ENCODE measurements at regions not wholly inside any gene's neighbourhood (a gene's known extent, or its start where the extent isn't known, plus 50 kb on each side); places are given as distances from the start of the nearest gene placed in this dataset.
"Not testable (repeated sequence)": the region's sequence is repeated elsewhere in the genome, so short reads cannot be mapped to it uniquely, and the experiment has no call there.

DNA sequence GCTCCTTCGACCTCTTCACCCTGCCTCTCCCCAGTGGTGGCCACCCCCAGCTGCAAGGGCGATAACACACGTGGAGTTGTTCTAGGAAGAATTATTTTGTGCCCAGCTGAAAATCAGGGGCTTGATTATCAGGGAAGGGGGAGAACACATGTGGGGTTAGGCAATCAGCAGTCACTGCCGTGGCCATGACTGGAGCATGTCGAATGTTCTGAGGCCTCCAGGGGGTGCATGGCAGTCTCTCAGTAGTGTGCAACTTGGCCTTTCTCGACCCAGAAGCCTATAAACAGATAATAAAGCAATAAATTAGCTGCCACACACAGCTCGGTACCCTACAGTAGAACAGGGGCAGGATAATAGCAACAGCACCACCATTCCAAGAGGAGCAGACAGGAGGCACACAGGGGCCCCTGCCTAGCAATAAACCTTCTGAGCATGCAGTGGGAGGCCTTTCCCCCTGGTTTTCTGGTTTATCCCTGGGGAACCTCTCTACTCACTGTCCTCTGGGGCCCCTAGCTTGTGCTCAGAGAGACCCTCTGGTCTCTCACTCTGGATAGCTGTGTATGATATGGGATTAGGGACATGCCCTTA is 308.2 kb upstream of the PLGLB2 start:
- in situ Hi-C loops (cut with HindIII; ENCODE audit: low sequenced_read_pairs); DNase-seq (ENCODE audit: low spot score): not testable (repeated sequence)

- DNase-seq (ENCODE audit: low spot score); in situ Hi-C loops (cut with HindIII; ENCODE audit: low sequenced_read_pairs): not testable (repeated sequence)
Measured at GRCh38 chr2:87440650-87441049, 307.2 kb upstream of the PLGLB2 start.

DNA sequence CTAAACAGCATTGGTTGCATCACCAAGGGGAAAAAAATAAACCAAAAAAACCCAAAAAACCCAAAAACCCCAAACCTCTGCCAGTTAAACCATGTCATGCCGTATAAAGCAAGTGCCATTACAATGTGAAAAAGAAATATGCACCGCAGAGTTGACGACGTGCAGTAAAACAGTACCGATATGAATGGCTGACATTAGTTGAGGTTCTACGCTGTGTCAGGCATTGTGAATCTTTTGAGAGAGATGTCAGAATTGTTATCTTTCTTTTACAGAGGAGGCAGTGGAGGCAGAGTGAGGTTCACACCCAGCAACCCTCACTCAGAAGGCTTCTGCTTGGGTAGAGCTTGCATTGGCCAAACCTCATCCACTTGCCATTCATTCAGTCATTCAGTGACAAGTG is 306.5 kb upstream of the PLGLB2 start:
- in situ Hi-C loops (cut with HindIII; ENCODE audit: low sequenced_read_pairs); DNase-seq (ENCODE audit: low spot score): not testable (repeated sequence)

- in situ Hi-C loops (cut with HindIII; ENCODE audit: low sequenced_read_pairs); DNase-seq (ENCODE audit: low spot score): not testable (repeated sequence)
Measured at GRCh38 chr2:87442983-87443577, 304.8 kb upstream of the PLGLB2 start.

DNA sequence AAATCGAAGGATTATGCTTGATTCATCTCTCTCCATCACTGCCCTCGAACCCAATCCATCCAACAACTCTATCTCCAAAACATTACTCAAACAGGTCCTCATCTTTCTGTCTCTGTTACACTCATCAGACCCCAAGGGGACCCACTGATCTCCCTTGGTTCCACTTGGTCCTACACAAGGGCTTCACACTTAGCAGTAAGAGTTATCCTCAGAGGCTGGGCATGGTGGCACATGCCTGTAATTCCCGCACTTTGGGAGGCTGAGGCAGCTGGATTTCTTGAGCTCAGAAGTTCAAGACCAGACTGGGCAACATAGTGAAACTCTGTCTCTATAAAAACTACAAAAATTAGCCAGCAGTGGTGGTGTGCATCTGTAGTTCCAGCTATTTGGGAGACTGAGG is 302.9 kb upstream of the PLGLB2 start:
- DNase-seq (ENCODE audit: low spot score); in situ Hi-C loops (cut with HindIII; ENCODE audit: low sequenced_read_pairs): not testable (repeated sequence)

DNA sequence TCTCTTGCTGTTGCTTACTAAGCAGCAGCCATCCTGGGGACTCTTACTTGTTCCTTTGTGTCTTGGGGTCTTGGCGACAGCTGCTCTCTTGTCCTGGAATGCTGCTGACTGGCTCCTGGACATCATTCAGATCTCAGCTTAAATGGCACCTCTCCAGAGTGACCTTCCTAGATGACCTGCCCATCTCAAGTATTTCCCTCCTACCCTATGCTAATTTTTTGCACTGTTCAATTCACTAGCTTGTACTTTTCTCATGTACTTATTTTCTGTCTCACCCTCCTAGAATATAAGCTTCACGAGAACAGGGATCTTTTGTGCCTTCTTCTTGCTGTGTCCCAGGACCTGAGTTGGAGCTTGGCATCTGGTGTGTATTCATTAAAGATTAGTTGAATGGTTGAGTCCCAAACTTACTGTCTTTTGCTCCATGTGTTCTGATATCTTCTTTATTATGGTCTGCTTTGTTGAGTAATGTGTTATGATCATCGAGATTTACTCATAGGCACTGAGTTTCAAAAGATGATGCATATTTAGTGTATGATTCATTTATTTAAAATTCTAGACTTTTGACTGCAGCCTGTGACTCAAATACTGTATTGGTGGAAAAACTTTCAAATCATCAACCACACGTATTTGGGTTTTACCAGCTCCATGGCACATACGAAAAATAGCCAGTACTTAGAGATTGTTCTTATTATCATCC is 302.1 kb upstream of the PLGLB2 start:
- in situ Hi-C loops (cut with HindIII; ENCODE audit: low sequenced_read_pairs); DNase-seq (ENCODE audit: low spot score): not testable (repeated sequence)

GRCh38 chr2:87446313-87446696 is 301.6 kb upstream of the PLGLB2 start:
- in situ Hi-C loops (cut with HindIII; ENCODE audit: low sequenced_read_pairs); DNase-seq (ENCODE audit: low spot score): not testable (repeated sequence)

DNA sequence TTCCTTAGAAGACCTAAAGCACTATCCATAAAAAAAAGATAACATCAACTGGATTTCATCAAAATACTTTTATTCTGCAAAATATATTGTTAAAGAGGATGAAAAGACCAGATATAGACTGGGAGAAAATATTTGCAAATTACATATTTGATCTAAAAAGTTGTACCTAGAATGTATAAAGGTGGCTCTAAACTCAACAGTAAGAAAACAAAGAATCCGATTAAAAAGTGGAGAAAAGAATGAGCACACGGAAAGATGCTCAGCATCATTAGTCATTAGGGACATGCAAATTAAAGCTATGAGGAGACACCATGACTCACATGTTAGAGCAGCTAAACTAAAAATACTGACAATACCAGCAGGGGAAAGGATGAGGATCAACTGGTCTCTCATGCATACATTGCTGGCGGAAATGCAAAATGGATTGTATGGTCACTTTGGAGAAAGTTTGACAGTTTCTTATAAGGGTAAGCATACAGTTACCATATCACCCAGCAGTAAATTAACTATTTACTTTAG is 298.4 kb upstream of the PLGLB2 start:
- in situ Hi-C loops (cut with HindIII; ENCODE audit: low sequenced_read_pairs); DNase-seq (ENCODE audit: low spot score): not testable (repeated sequence)

DNA sequence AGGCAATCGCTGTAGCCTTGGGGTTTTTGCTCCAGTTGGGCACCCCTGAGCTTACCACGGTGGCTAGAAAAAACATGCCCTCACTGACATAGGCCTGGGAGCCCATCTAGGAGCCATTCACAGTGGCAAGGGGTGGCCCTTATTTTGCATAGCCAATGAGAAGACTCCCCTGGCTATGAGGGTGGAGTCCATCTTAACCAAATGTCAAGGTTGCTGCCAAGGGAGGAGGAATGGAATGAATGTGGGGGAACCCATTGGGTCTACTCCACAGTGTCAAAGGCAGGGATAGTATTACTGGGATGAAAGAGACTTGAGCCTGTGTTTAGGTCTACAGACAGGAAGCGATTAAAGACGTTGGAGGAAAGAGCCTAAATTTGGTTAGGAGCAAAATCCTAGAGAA is 295.7 kb upstream of the PLGLB2 start:
- in situ Hi-C loops (cut with HindIII; ENCODE audit: low sequenced_read_pairs); DNase-seq (ENCODE audit: low spot score): not testable (repeated sequence)

DNA sequence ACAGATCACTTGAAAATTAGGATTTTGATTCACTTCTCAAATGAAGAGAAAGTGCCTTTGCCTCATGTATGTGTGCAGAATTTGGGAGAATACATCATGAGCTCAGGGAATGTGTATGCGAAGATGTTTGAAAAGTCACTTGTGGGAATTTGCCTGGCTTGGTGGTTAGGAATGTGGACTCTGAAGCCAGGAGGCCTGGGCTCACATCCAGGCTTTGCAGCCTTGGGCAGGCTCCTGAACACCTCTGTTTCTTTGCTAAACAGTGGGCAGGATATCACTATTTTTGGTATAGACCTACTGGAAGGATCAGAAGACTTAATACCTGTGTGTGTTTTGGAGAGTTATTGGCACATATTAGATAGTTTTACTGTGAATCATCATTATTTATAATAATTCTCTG is 295.0 kb upstream of the PLGLB2 start:
- not testable (repeated sequence) for DNase-seq (ENCODE audit: low spot score)

GRCh38 chr2:87453965-87454364 is 293.9 kb upstream of the PLGLB2 start:
- DNase-seq (ENCODE audit: low spot score); in situ Hi-C loops (cut with HindIII; ENCODE audit: low sequenced_read_pairs): not testable (repeated sequence)

More for the DNA sequence above, 295.0 kb upstream of the PLGLB2 start:
- in situ Hi-C loops (cut with HindIII; ENCODE audit: low sequenced_read_pairs), result not testable (repeated sequence)

DNA sequence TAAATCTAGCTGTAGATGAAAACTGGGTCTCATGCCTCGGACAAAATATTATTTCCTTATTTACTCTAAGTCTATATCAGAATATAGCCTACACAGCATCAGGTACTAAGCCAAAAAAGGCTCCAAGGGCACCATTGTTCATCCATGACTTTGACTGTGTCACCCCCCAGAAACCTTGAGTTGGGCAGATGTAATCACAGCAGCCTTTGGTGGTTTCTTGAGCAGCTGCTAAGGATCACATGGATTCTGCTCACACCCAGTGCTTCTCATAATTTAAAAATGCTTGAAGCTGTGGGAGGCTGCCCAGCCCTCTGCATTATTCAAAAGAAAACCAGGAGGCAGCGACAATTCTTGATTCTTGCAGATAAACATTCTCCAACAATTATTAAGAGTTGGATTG is 293.5 kb upstream of the PLGLB2 start:
- DNase-seq (ENCODE audit: low spot score); in situ Hi-C loops (cut with HindIII; ENCODE audit: low sequenced_read_pairs): not testable (repeated sequence)

DNA sequence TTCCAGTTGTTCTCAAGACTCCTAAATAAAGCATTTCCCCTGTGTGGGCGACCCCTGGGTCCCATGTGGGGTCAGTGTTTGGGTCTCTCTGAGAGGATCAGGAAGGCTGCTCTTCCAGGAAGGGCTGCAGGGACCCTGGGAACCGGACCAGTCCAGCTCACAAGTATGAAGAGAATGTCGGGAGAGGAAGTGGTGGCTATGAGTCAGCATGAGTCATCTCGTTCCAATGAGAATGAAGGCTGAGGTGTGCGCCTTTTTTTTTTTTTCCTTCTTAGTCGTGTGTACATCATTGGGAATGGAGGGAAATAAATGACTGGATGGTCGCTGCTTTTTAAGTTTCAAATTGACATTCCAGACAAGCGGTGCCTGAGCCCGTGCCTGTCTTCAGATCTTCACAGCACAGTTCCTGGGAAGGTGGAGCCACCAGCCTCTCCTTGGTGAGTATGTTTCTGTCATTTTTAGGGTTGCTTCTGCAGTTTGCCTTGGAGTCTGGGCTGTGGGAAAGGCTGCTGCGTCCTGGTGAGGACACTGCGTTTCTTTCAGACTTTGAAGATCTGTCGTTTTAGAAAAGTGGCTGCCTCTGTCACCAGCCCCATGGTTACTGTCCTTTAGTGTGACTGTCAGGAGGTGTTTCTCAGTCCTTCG is 292.6 kb upstream of the PLGLB2 start:
- in situ Hi-C loops (cut with HindIII; ENCODE audit: low sequenced_read_pairs); DNase-seq (ENCODE audit: low spot score): not testable (repeated sequence)

GRCh38 chr2:87455854-87456249 is 292.0 kb upstream of the PLGLB2 start:
- DNase-seq (ENCODE audit: low spot score); in situ Hi-C loops (cut with HindIII; ENCODE audit: low sequenced_read_pairs): not testable (repeated sequence)

DNA sequence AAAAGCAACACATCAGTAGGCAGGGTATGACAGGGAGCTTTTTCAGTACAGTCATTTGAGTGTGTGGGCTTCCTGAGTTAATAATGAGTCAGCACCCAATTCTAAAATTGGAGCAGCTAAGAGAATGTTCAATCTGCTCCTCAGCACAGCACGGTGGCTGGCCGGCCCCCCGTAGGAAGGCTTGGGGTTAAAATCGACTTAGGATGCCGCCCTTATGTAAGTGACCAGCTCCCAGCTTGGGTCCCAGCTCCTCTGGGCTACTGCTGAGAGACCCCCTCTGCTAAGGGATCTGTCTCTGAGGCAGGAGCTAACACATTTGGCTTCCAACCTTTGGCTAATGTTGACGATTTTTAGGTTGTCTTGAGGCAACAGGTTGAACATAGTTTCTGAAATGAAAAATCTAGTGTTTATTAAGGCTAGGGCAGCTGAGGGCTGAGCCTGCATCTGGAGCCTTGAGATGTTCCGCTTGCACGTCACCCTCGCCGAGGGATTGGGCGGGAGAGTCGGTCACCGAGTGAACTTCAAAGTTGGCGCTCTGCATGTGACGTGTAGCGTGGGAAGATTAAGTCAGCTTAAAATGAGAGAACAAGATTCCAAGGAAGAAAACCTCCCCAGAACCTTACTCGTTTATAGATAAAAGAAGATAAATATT is 291.3 kb upstream of the PLGLB2 start:
- DNase-seq (ENCODE audit: low spot score); in situ Hi-C loops (cut with HindIII; ENCODE audit: low sequenced_read_pairs): not testable (repeated sequence)

- DNase-seq (ENCODE audit: low spot score); in situ Hi-C loops (cut with HindIII; ENCODE audit: low sequenced_read_pairs): not testable (repeated sequence)
Measured at GRCh38 chr2:87457129-87457499, 290.8 kb upstream of the PLGLB2 start.

- in situ Hi-C loops (cut with HindIII; ENCODE audit: low sequenced_read_pairs); DNase-seq (ENCODE audit: low spot score): not testable (repeated sequence)
Measured at GRCh38 chr2:87458938-87459337, 288.9 kb upstream of the PLGLB2 start.

GRCh38 chr2:87460104-87460503 is 287.8 kb upstream of the PLGLB2 start:
- DNase-seq (ENCODE audit: low spot score); in situ Hi-C loops (cut with HindIII; ENCODE audit: low sequenced_read_pairs): not testable (repeated sequence)

DNA sequence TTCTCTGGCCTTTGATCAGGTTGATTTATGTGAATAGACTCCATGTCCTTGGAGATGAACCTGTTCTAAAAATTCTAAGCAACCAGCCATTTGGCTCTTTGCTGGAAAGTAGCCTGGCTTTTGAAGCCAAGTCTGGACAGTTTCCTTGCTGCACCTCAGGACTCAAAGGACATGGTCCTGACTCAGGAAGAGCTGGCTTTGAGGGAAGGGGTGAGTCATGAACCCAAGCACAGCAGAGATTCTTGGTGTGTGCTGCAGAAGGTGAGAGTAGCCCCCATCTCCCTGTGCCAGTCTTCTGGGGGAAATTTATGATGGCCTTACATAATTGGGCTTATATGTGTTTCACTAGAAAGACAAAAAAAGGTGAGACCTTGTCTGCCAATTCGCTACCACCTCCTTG is 287.2 kb upstream of the PLGLB2 start:
- DNase-seq (ENCODE audit: low spot score); in situ Hi-C loops (cut with HindIII; ENCODE audit: low sequenced_read_pairs): not testable (repeated sequence)
